Inflammatory macrophage (primary cell): ENCODE measurements at regions not wholly inside any gene's neighbourhood (a gene's known extent, or its start where the extent isn't known, plus 50 kb on each side); places are given as distances from the start of the nearest gene placed in this dataset.

ENCODE experiments used
- DNase-seq, 2 donors: peaks; one replicate each; pipeline ENCODE4 v3.0.0-alpha.2; 2020 to 2022

- no peak for DNase-seq
Measured at GRCh38 chr9:99555792-99556191, 265.9 kb upstream of the NR4A3 start.

- no peak for DNase-seq
Measured at GRCh38 chr9:99556998-99557397, 264.7 kb upstream of the NR4A3 start.

GRCh38 chr9:99557816-99558215, 263.9 kb upstream of the NR4A3 start:
- no peak for DNase-seq

GRCh38 chr9:99559776-99560175, 261.9 kb upstream of the NR4A3 start:
- DNase-seq: no peak

- DNase-seq: no peak
Measured at GRCh38 chr9:99560561-99560960, 261.1 kb upstream of the NR4A3 start.

- peak in 1 of 2 donors; percentile 8 for DNase-seq
Measured at GRCh38 chr9:99561509-99561917, 260.2 kb upstream of the NR4A3 start.

- no peak for DNase-seq
Measured at GRCh38 chr9:99561961-99562565, 259.6 kb upstream of the NR4A3 start.

- DNase-seq: no peak
Measured at GRCh38 chr9:99563364-99563763, 258.3 kb upstream of the NR4A3 start.

GRCh38 chr9:99565203-99565602, 256.5 kb upstream of the NR4A3 start:
- no peak for DNase-seq

GRCh38 chr9:99567436-99567835, 254.2 kb upstream of the NR4A3 start:
- DNase-seq: no peak

- DNase-seq: no peak
Measured at GRCh38 chr9:99569840-99570239, 251.8 kb upstream of the NR4A3 start.

- no peak for DNase-seq
Measured at GRCh38 chr9:99572567-99572966, 249.1 kb upstream of the NR4A3 start.

GRCh38 chr9:99573085-99573484, 248.6 kb upstream of the NR4A3 start:
- no peak for DNase-seq

GRCh38 chr9:99573886-99574285, 247.8 kb upstream of the NR4A3 start:
- DNase-seq: peak in 1 of 2 donors; percentile 88

GRCh38 chr9:99576002-99576401, 245.7 kb upstream of the NR4A3 start:
- no peak for DNase-seq

GRCh38 chr9:99576876-99577275, 244.8 kb upstream of the NR4A3 start:
- DNase-seq: no peak

GRCh38 chr9:99577351-99577750, 244.3 kb upstream of the NR4A3 start:
- DNase-seq: peak in 1 of 2 donors; percentile 26

GRCh38 chr9:99578666-99579065, 243.0 kb upstream of the NR4A3 start:
- DNase-seq: no peak

- peak; percentile 73 to 91 for DNase-seq
Measured at GRCh38 chr9:99579964-99580363, 241.7 kb upstream of the NR4A3 start.

GRCh38 chr9:99582814-99583213, 238.9 kb upstream of the NR4A3 start:
- DNase-seq: no peak

- DNase-seq: no peak
Measured at GRCh38 chr9:99588299-99588698, 233.4 kb upstream of the NR4A3 start.

- peak in 1 of 2 donors; percentile 1 for DNase-seq
Measured at GRCh38 chr9:99588747-99589146, 232.9 kb upstream of the NR4A3 start.

GRCh38 chr9:99590410-99590809, 231.3 kb upstream of the NR4A3 start:
- DNase-seq: no peak

- DNase-seq: peak; percentile 80 to 85
Measured at GRCh38 chr9:99590840-99591239, 230.8 kb upstream of the NR4A3 start.

- DNase-seq: no peak
Measured at GRCh38 chr9:99591770-99592169, 229.9 kb upstream of the NR4A3 start.
